Embryonic facial prominence (tissue), 1 donor: ENCODE measurements at regions not wholly inside any gene's neighbourhood (a gene's known extent, or its start where the extent isn't known, plus 50 kb on each side); places are given as distances from the start of the nearest gene placed in this dataset.

Source experiments
- DNase-seq: peaks from one replicate; pipeline ENCODE4 v3.0.0-alpha.2; 2016; ENCODE audit errors: extremely low spot score

- no peak for DNase-seq
Measured at GRCh38 chr12:98274430-98275130, 240.8 kb upstream of the TMPO start.

GRCh38 chr12:98275131-98275475 lies 240.3 kb upstream of the TMPO start:
- DNase-seq, result no peak

- no peak for DNase-seq
Measured at GRCh38 chr12:98280152-98280551, 235.2 kb upstream of the TMPO start.

- DNase-seq, result no peak
Measured at GRCh38 chr12:98280621-98281020, 234.8 kb upstream of the TMPO start.

- no peak for DNase-seq
Measured at GRCh38 chr12:98291828-98292227, 223.6 kb upstream of the TMPO start.

- no peak for DNase-seq
Measured at GRCh38 chr12:98294051-98294805, 221.2 kb upstream of the TMPO start.

GRCh38 chr12:98295681-98296080 lies 219.7 kb upstream of the TMPO start:
- no peak for DNase-seq

GRCh38 chr12:98296462-98297079 lies 218.8 kb upstream of the TMPO start:
- DNase-seq, result no peak

- DNase-seq, result no peak
Measured at GRCh38 chr12:98297538-98297937, 217.9 kb upstream of the TMPO start.

GRCh38 chr12:98308141-98308540 lies 207.2 kb upstream of the TMPO start:
- no peak for DNase-seq

- DNase-seq, result no peak
Measured at GRCh38 chr12:98317939-98318899, 197.2 kb upstream of the TMPO start.

GRCh38 chr12:98319716-98320425 lies 195.5 kb upstream of the TMPO start:
- no peak for DNase-seq

GRCh38 chr12:98325003-98325402 lies 190.4 kb upstream of the TMPO start:
- no peak for DNase-seq

- DNase-seq, result no peak
Measured at GRCh38 chr12:98328467-98328866, 186.9 kb upstream of the TMPO start.

- no peak for DNase-seq
Measured at GRCh38 chr12:98329589-98329988, 185.8 kb upstream of the TMPO start.

- no peak for DNase-seq
Measured at GRCh38 chr12:98332642-98333041, 182.7 kb upstream of the TMPO start.

GRCh38 chr12:98334768-98335167 lies 180.6 kb upstream of the TMPO start:
- DNase-seq, result no peak

GRCh38 chr12:98341026-98341425 lies 174.4 kb upstream of the TMPO start:
- no peak for DNase-seq

- DNase-seq, result no peak
Measured at GRCh38 chr12:98341732-98342131, 173.7 kb upstream of the TMPO start.

GRCh38 chr12:98343002-98343567 lies 172.3 kb upstream of the TMPO start:
- no peak for DNase-seq
